HG03097 (cell line): ENCODE measurements at regions not wholly inside any gene's neighbourhood (a gene's known extent, or its start where the extent isn't known, plus 50 kb on each side); places are given as distances from the start of the nearest gene placed in this dataset.

Source experiments
- ATAC-seq: cut with Tn5 transposase; IDR thresholded peaks from one replicate; pipeline ENCODE4 v1.9.1; 2021; ENCODE audit not compliant: unreplicated experiment, low FRiP score

DNA sequence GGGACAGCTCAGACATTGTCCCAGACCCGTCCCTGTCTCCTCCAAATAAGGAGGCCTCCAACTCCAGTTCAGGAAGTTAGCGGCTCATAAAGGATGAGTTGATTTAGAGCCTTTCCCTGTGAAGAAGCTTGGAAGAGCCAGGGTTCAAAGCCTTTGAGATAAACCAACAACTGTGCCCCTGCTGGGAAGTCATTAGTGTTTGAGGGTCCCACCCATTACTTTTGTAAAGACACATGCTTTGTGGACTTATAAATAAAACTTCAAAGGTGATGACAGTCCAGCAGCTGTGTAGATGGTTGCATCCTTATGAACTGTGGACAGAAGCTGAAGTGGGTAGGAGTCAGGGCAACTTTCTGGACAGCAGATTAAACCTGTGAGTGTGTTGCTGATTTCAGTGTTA lies 86.0 kb upstream of the PGRMC2 start:
- no peak for ATAC-seq

DNA sequence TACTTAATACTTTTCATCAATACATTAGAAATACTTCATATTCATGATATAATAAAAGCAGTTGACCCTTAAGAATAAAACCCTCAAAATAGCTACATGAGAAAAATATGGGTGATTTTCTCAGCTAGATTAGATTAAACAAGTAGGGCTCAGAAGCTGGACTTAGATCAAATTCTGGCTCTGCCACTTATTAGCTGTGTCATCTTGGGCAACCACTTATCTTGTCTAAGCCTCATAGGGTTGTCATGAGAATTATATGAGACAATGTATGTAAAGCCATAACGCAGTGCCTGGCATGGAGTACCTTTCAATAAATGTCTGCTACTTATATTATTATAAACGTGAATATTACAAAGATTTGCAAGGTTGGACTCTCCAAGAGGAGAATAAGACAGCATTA lies 84.3 kb upstream of the PGRMC2 start:
- no peak for ATAC-seq

DNA sequence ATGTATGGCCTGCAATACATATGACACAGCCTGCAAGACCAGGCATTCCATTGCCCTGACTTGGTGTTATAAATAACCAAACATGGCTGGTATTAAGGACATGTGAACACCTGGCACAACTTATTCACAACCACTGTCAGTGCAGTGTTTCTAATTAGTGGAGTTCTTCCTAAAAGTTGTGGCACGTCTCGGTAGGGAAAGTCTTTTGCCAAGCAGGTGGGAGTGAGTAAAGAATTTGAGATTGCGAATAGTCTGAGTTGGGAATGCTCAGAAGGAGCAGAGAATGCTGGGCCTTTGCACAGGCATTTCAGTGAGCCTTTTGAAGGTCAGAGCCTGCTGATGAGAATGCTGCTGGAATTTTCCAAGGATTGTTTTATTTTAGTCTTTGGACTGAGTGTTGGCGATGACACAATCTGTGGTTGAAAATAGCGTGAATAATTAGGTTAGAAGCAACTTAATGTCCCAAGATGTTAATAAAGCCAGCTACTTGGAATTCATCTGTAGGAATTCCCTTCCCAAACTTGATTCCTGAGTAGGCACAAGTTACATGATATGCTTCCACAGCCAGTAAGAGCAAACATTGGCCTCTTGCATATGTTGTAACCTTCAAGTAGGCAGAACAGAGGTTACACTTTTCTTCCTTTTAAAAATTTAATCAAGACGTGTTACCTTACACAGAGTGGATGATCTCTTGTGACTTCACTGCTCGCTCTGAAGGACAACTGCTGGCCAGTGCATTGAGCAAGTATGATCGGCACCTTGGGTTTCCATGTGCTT lies 83.6 kb upstream of the PGRMC2 start:
- ATAC-seq = no peak

DNA sequence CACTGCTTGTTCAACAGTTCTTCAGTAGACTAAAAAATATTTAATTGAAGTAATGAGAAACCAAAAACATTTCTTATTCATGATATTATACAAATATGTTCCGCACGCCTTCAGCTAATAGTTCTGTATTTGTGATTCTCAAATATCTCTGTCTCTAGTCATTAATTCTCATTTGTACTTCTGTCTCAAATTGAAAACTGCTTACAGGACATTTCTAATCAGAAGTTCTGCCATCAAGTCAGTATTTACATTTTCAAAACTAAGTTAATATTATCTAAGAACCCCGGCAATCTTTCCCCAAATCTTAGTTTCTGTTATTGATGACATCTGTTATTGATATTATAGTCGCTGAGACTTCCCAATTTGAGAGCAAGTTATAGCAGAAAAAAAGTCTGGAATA lies 78.6 kb upstream of the PGRMC2 start:
- ATAC-seq = no peak

DNA sequence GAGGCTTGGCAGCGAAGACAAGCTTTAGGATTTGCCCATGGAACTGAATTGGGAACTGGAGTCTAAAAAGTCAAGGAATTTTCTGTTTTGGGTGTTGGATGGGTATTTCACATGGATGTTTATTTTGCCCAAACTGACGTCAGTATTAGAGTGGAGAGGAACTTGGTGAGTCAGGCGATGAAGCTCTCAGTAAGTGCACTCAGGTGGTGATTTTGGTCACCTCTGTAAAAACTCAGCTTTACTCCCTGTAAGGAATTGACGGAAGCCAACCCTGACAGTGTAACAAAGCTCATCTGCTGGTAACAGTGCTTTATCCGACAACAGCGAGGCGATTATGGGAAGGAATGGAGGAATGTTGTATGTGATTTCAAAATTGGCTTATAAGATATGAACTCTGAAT lies 77.0 kb upstream of the PGRMC2 start:
- ATAC-seq = no peak

DNA sequence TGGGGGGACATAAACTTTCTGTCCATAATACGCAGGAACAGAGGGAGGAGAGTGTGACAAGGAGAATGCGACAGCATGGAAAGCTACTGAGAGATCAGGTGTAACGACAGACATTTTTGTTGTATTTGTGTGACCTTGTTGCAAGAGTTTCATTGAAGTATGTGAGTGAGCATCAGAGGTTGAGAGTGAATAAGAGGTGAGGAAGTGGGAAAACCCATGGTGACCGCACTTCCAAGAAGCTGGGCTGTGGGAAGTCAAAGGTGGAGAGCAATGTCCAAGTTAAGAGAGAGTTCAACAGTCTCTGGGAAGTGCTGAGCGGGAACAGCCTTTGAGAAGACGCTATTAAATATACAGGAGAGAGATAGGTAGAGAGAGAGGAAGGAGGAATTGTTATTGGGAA lies 76.4 kb upstream of the PGRMC2 start:
- no peak for ATAC-seq

DNA sequence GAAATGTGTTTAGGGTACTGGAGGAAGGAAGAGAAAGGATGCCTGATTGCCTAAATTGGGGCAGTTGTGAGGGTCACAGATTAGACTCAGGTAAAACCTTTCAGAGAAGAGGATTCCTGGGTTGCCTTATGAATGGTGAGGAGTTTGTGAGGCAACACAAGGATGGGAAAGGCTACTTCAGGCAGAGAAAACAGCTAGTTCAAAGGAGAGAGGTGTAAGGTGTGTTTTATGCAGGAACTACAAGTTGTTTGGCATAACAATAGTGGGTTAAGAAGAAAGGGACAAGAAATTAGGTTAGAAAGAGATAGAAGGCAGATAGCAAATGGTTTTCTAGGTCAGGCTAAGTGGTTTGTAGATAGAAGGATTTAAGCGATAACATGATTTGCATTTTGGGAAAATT lies 75.1 kb upstream of the PGRMC2 start:
- no peak for ATAC-seq

DNA sequence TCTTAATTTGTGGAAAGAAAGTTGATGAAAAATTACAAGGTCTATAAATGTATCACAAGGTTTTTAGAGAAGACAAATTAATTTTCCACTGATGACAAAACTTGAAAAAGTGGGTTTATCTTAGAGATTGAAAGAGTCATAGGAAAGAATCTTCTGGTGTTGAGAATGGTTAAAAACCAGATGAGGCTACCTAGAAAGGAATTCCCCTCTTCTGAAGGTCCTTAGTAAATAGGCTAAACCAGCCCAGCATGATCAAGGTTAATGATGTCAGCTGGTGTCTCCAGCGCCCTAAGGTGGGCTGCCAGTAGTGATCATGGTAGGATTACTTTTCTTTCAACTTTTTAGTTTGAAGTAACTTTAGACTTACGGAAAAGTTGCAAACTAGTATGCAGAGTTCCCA lies 71.8 kb upstream of the PGRMC2 start:
- ATAC-seq = no peak

DNA sequence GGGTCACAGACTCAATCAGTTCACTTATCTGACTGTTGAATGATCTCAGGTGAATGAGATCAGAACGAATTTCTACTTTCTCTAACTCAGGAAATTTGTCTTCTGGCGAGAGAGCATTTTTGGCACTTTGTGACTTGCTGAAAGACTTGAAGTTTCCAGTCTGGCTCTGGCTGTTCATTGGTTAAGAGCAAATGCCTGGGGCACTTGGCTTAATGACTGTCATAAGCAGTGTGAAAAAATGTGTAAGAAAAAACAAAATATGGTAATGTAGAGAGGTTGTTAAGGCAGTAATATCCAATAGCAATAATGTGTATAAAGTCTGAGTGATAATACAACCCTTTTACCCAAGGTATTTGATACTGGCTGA lies 71.3 kb upstream of the PGRMC2 start:
- ATAC-seq = no peak

DNA sequence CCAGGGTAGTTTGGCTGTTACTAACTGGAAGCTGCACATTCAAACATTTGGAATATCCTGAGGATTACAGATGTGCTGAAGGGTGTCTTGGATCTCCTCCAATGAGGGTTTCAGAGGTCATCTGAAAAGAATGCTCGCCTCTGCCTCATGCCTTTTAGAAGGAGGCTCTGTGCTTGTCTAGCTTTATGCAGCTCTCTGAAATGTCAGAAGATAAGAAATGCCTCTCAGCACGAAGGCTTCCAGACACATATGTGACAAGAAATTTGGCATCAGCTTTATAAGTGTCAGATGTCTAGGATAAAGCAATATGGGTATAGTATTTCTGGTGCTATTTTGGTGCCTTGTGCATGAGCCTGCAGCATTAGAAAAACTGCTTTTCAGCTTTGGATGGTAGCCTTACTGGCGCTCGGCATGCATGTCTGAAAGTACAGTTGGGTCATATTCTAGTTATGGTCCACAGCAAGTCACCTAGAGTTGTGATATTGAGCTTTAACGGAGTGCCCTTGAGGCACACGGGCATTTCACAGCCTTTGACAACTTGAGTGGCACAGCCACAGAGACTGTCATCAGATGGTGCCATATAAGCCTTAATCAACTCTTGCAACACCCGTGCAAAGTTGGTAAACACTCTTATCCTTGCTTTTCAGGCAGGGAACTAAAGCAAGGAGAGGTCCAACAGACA lies 70.8 kb upstream of the PGRMC2 start:
- ATAC-seq = no peak

DNA sequence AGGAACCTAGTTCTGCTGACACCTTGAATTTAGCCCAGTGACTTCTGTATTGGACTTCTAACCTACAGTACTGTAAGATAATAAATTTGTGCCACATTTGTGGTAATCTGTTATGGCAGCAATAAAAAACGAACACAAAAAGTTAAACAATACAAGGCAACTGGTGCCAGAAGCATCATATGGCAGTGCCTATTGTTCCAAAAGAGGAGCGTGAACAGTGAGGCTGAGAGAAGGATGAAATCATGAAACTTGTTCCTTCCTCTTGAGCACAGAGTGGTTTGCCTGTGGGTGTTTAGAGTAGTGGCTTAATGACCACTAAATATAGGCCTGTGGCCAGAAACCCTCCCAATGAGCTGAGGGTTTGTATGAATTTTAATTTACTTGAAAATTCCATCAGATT lies 69.7 kb upstream of the PGRMC2 start:
- ATAC-seq = no peak

DNA sequence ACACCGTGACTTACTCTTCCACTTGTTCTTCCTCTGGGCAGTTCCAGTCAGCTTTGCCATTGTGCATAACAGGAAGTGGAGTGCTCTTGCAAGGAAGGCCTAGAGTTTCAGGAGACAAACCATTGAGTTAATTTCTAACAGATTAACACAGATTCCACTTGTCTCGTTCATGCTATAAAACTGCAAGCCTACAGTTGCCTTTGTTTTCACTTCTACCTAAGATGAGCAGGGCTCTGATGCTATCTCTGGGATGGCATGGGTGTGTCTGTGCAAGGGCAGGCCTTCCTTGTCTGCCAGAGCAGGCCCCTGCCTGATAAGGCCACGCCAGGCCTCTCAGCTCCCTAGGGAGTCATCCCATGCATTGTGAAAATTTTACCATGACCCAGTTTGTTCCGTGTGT lies 67.7 kb upstream of the PGRMC2 start:
- peak; percentile 97 for ATAC-seq

DNA sequence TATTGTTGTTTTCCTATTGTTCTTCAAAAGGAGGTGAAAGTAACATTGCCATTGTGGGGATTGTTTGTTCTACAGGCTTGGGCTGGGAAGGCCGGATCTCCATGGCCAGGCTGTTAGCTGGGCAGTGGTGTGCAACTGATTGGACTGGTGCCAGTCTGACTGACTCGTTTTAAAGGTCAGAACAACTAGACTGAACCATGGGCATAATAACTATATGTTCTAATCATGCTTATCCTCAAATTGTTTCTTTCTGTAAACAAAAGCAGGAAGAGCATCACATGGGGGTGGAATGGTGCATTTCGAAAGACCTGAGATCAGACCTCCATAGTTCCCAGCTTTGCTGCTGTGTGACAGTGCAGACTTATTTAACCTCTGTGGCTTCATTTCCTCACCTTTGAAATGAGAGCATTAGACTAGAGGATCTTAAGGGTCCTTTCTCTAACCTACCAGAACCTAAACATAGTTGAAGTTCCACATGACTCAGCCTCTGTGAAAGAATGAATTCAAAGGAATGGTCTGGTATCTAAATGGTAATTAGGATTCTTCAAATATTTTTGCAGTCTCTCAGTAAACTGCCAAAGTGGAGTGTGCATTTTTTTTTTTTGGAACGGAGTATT lies 66.7 kb upstream of the PGRMC2 start:
- no peak for ATAC-seq

DNA sequence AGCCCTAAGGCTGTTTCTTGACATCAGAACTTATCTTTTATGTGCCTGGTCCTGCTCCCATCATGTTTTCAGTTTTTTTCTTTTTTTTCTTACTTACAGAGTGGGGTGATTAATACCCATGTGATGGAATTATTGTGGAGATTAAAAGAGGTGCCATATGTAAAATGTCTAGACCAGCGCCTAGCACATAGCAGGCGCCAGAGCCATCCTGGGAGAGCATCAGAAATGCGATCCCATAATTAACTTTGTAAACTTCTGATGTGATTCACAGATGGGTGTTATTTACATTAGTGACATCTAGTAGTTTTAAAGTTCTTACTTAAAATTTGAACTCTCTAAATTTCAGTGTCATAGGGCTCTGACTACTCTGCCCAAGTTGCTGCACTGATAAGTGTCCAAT lies 66.2 kb upstream of the PGRMC2 start:
- no peak for ATAC-seq

DNA sequence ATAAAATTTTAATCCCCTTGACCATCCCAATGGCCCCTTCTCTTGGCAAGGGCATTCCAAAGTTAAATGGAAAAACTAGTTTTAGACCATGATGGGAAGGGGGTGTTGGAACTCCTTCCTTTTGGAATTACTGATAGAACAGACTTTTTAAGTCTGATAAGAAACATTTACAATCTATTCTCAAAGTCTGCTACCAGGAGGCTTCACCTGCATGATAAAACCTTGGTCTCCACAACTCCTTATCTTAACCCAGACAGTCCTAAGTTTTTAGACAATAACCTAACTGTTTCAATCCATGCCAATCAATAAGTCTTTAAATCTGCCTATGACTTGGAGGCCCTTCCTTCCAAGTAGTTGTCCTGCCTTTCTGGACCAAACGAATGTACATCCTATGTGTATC lies 63.9 kb upstream of the PGRMC2 start:
- ATAC-seq = no peak

DNA sequence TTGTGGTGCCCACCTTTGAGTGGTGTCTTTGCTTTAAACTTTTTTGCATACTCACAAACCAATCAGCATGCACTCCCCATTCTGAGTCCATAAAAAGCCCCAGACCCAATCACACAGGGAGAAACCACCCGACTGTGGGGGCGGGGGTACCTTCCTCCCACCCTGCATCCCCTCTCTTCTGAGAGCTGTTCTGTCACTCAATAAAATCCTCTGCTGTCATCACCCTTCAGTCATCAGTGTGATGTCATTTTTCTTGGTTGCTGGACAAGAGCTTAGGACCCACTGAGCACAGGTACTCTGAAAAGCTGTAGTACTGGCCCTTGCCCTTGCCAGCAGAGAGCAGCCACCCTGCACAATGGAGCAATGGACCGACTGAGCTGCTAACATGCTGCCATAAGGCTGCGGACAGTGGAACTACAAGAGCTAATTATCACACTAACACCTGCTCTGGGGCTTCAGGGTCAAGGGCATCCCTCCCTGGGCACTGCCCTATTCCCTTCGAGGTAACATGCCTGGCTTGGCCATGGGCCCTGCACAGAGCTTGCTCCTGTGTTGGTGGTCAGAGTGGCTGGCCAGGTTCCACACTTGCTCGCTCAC lies 62.9 kb upstream of the PGRMC2 start:
- no peak for ATAC-seq

DNA sequence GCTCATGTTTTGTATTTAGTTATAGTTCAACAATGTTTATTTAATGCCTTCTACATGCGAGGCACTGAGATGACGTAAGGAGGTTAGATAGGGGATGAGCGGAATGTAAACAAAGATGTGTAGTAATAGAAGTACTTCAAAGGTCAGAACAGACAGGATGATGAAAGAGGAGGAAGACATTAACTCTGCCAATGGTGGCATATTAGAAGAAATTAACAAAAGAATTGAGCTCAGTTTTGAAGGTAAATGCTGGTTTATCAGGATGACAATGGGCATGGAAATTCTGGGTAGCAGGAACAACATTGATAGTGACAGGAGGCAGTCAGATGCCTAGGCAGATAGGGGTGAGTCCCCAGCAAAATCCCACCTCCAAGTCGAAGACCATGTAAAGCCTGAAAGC lies 62.3 kb upstream of the PGRMC2 start:
- ATAC-seq = no peak

DNA sequence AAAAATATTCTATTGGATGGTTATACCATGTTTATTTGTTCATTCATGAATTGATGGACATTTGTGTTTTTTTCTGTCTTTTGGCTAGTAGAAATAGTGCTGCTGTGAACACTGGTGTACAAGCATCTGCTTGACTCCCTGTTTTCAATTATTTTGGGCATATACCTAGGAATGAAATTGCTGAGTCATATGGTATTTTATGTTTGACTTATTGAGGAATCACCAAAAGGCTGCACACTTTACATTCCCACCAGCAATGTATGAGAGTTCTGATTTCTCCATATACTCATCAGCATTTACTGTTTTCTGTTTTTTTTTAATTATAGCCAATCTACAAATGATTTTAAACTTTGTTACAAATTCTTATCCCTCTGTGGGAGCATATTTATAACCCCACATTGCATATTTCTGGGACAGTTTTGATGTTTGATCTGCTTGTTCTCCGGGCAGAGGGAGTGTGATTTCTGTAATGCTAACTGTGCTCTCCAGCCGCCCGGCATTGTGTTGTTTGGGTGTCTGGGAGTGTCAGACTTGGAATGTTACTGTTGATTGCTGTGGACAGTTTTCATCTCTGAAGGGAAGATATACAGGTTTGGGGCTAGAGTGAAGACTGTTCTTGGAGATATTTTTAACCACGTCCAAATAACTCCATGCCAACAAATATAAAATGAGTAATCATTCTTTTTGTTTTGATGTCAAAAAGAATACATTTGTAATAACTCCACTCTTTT lies 60.5 kb upstream of the PGRMC2 start:
- no peak for ATAC-seq

DNA sequence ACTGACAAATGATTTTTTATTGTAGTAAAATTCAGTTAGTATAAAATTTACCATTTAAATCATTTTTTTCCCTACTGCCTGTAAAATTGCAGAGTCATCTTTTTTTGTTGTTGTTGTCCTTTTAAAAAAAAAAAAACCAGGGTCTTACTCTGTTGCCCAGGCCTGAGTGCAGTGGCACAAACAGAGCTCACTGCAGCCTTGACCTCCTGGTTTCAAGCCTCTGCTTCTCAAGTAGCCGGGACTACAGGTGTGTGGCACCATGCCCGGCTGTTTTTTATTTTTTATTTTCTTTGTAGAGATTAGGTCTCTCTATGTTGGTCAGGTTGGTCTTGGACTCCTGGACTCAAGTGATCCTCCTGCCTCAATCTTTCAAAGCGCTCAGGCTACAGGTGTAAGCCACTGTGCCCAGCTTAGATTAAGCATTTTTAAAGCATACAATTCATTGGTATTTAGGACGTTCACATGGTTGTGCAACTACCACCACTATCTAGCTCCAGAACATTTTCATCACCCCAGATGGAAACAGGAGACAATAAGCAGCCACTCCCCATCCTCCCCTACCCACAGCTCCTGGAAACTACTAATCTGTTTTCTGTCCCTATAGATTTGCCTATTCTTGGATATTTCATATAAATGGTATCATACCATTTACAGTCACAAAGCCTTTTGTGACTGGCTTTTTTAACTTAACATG lies 59.7 kb upstream of the PGRMC2 start:
- no peak for ATAC-seq

DNA sequence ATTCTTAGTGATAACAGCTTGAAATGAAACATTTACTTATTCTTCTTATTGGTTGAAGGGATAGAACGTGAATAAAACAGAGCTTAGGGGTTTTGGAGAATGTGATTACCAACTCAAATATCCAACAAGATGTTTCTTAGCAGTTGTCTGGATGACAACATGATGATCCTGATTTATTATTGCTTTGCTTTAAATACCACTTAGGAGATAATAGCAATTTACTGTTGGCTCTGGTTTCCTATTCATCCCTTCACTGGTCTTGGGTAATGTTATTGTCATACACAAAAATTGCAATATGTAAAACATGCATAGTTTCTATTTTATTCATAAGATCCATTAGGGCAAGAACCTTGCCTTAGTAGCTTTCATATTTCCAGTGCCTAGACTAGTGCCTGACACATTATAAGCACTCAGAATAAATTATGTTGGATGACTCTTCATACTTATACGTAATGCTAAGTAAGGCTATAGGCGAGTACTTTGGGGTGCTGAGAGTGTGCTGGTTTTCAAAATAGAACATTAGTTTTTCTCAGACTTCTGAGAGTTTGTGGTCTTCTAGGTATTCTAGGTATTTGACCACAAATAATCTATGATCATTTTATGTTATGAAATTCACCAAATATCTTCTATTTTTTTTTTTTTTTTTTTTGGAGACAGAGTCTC lies 58.6 kb upstream of the PGRMC2 start:
- no peak for ATAC-seq
